ENCODE measurements at regions not wholly inside any gene's neighbourhood (a gene's known extent, or its start where the extent isn't known, plus 50 kb on each side); places are given as distances from the start of the nearest gene placed in this dataset.
A peak's percentile ranks its signal among the peaks of the same experiment; 100 is the strongest.

DNA sequence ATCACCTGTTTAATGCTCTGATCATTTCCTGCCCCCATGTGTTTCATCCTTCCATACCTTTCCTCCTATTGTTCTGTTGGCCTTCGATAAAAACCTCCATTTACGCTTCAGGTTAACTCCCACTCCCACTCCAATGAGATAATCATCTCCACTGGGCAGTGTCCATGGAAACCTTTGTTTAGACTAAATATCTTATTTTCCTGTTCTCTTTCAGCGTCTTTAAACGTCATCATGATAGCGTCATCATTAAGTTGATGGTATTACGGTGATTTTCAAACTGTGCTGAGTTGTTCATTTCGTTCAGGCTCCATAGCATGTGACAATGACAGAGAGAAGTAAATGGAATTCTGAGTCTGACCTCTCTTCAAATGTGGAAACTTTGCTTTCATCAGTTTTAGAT lies 970.5 kb upstream of the SLC35B3 start:
- H3K9me3 ChIP-seq (ENCODE audit: control insufficient read depth, insufficient read depth, low read depth, low read length): no peaks in the 10 kb centered on the region; the same call in 1 of the 2 replicates
- peak overlapping the region; percentile 86 for H3K27ac ChIP-seq (ENCODE audit: low read length)
- H3K4me1 ChIP-seq (ENCODE audit: control insufficient read depth, insufficient read depth, low read length): peaks cover 34% of the 10 kb centered on the region
- no peaks in the 10 kb centered on the region for H3K27me3 ChIP-seq (ENCODE audit: control insufficient read depth, insufficient read depth, low read length)
- TF ChIP-seq, protein P1, sequence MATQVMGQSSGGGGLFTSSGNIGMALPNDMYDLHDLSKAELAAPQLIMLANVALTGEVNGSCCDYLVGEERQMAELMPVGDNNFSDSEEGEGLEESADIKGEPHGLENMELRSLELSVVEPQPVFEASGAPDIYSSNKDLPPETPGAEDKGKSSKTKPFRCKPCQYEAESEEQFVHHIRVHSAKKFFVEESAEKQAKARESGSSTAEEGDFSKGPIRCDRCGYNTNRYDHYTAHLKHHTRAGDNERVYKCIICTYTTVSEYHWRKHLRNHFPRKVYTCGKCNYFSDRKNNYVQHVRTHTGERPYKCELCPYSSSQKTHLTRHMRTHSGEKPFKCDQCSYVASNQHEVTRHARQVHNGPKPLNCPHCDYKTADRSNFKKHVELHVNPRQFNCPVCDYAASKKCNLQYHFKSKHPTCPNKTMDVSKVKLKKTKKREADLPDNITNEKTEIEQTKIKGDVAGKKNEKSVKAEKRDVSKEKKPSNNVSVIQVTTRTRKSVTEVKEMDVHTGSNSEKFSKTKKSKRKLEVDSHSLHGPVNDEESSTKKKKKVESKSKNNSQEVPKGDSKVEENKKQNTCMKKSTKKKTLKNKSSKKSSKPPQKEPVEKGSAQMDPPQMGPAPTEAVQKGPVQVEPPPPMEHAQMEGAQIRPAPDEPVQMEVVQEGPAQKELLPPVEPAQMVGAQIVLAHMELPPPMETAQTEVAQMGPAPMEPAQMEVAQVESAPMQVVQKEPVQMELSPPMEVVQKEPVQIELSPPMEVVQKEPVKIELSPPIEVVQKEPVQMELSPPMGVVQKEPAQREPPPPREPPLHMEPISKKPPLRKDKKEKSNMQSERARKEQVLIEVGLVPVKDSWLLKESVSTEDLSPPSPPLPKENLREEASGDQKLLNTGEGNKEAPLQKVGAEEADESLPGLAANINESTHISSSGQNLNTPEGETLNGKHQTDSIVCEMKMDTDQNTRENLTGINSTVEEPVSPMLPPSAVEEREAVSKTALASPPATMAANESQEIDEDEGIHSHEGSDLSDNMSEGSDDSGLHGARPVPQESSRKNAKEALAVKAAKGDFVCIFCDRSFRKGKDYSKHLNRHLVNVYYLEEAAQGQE (IDR thresholded peaks at IDR 0.05; ENCODE audit: insufficient read depth in 1 of 2, low read depth in 2 of 2, low read length in 1 of 2): no peak
- no peak for TF ChIP-seq POLR2AphosphoS5 (IDR thresholded peaks at IDR 0.05; ENCODE audit: low read depth, low read length)
- no peak for TF ChIP-seq CTCF (IDR thresholded peaks at IDR 0.05)
- no peak for TF ChIP-seq TCF7L2 (IDR thresholded peaks at IDR 0.05; ENCODE audit: low read depth, low read length)
- TF ChIP-seq SIN3A (IDR thresholded peaks at IDR 0.05; ENCODE audit: borderline replicate concordance, insufficient read depth, low read depth, low read length): no peak
- H3K36me3 ChIP-seq (ENCODE audit: control insufficient read depth, insufficient read depth, low read length): no peaks in the 10 kb centered on the region
- H3K4me3 ChIP-seq (ENCODE audit: low read depth in 2 of 2, low read length in 2 of 2): no peak overlapping the region
- ATAC-seq (no peak), DNase-seq (ENCODE audit: low read depth, low spot score) (no peak)
- in situ Hi-C loops (cut with HindIII; ENCODE audit: low pct_unique_long_range_greater_than_20kb, low sequenced_read_pairs): no loop called here
- BruUV-seq (replicated peaks): no TSS peak
- ChIA-PET CTCF (no interaction called here), POLR2A (interaction anchor here (0.6 kb wide), 1 partner anchor 74 kb away, joined by 4 read pairs; no protein-coding TSS in a partner anchor)
- intact Hi-C loops (cut with micrococcal nuclease; ENCODE audit: unreplicated experiment): no loop called here

- POLR2A ChIA-PET: interaction anchor here (0.6 kb wide), 1 partner anchor 75 kb away, joined by 4 read pairs; no protein-coding TSS in a partner anchor
- in situ Hi-C loops (cut with HindIII; ENCODE audit: low pct_unique_long_range_greater_than_20kb, low sequenced_read_pairs): no loop called here
- Histone ChIP-seq H3K27me3 (ENCODE audit: control insufficient read depth, insufficient read depth, low read length) (no peaks in the 10 kb centered on the region), H3K4me3 (ENCODE audit: low read depth in 2 of 2, low read length in 2 of 2) (0 out of 4 replicates have a peak overlapping the region, but pooled peaks of 1 of the 2 experiments have one; percentile 23), H3K27ac (ENCODE audit: low read length) (peak overlapping the region; percentile 86), H3K9me3 (ENCODE audit: control insufficient read depth, insufficient read depth, low read depth, low read length) (no peaks in the 10 kb centered on the region; the same call in 1 of the 2 replicates), H3K4me1 (ENCODE audit: control insufficient read depth, insufficient read depth, low read length) (peaks cover 37% of the 10 kb centered on the region), H3K36me3 (ENCODE audit: control insufficient read depth, insufficient read depth, low read length) (no peaks in the 10 kb centered on the region)
- DNase-seq (ENCODE audit: low read depth, low spot score) (peak; percentile 57), ATAC-seq (peak; percentile 90)
- CTCF ChIA-PET: no interaction called here
- no TSS peak for BruUV-seq (replicated peaks)
- intact Hi-C loops (cut with micrococcal nuclease; ENCODE audit: unreplicated experiment): no loop called here
- TF ChIP-seq SIN3A (IDR thresholded peaks at IDR 0.05; ENCODE audit: borderline replicate concordance, insufficient read depth, low read depth, low read length) (no peak), CTCF (IDR thresholded peaks at IDR 0.05) (no peak), TCF7L2 (IDR thresholded peaks at IDR 0.05; ENCODE audit: low read depth, low read length) (no peak), POLR2AphosphoS5 (IDR thresholded peaks at IDR 0.05; ENCODE audit: low read depth, low read length) (peak; percentile 59; the same call in 1 of the 2 replicates)
- TF ChIP-seq, protein P1 (IDR thresholded peaks at IDR 0.05; ENCODE audit: insufficient read depth in 1 of 2, low read depth in 2 of 2, low read length in 1 of 2): no peak
Measured at GRCh38 chr6:9405369-9405768, 970.0 kb upstream of the SLC35B3 start.

Measured in Panc1 (cell line).